Vagina (tissue), 2 donors: ENCODE measurements at regions not wholly inside any gene's neighbourhood (a gene's known extent, or its start where the extent isn't known, plus 50 kb on each side); places are given as distances from the start of the nearest gene placed in this dataset.

Experiments used
- DNase-seq, 2 donors: peaks; one replicate each; pipeline ENCODE4 v3.0.0-alpha.2; 2017; ENCODE audit errors: extremely low spot score in 2 of 2
- H3K27ac ChIP-seq: fragments of 200-600 bp; sonication (generic); one replicate; pipeline ENCODE4 v1.5.1; 2019
- H3K27me3 ChIP-seq: fragments of 200-600 bp; sonication (generic); one replicate; pipeline ENCODE4 v1.5.1; 2019
- H3K36me3 ChIP-seq, 2 donors: fragments of 200-600 bp; sonication (generic); one replicate each; pipeline ENCODE4 v1.5.1; 2017 to 2019
- H3K4me1 ChIP-seq: fragments of 200-600 bp; sonication (generic); one replicate; pipeline ENCODE4 v1.5.1; 2019
- H3K4me3 ChIP-seq, 2 donors: fragments of 200-600 bp; sonication (generic); 1 replicate in 1 of 2; 2 replicates in 1 of 2; pipeline ENCODE4 v1.5.1; 2016 to 2019
- H3K9me3 ChIP-seq: fragments of 200-600 bp; sonication (generic); one replicate; pipeline ENCODE4 v1.5.1; 2019
- CTCF ChIP-seq, 3 experiments: fragments of 450-650 bp in 2 of 3; fragments of 200-600 bp in 1 of 3; sonication (generic) in 1 of 3; IDR thresholded peaks; one replicate each; pipeline ENCODE4 v1.5.1; 2017 to 2019; ENCODE audit warnings: antibody characterized with exemption in 3 of 3, mild to moderate bottlenecking in 2 of 3, moderate library complexity in 2 of 3
- POLR2A ChIP-seq, 2 donors: fragments of 450-650 bp; IDR thresholded peaks; one replicate each; pipeline ENCODE4 v1.6.1; 2017; ENCODE audit warnings: antibody characterized with exemption in 2 of 2, mild to moderate bottlenecking in 2 of 2, moderate library complexity in 2 of 2
- POLR2AphosphoS5 ChIP-seq, 2 donors: sonication (generic); formaldehyde crosslinking; IDR thresholded peaks; one replicate each; pipeline ENCODE4 v1.9.0; 2017; ENCODE audit warnings: antibody characterized with exemption in 2 of 2, mild to moderate bottlenecking in 2 of 2, low read depth in 1 of 2; ENCODE audit not compliant: insufficient read depth in 1 of 2
- intact Hi-C: fragments of 100-400 bp; cut with DNase I; formaldehyde crosslinking; loops from one replicate; pipeline ENCODE4 v1.15.1; 2023

DNA sequence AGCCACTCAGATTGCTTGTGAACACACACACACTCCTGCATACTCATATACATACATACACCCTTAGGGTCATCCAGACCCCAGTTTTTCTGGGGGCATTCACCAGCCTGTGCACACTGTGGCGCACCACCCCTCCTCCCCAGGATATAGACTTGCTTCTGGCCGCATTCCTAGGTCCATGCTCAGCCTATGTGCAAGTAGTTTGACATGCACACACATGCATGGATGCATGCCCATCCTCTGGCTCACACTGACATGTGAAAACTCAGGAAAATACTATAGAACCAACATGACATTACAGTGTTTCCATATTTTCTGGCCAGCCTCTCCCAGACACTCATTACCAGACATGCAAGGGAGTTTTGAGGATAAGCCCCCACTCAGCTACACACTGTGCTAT is 79.3 kb upstream of the POLG start:
- intact Hi-C loops = no loop called here
- Histone ChIP-seq H3K9me3 (no peaks in the 10 kb centered on the region), H3K27ac (no peak overlapping the region), H3K4me3 (no peak overlapping the region), H3K4me1 (peaks cover 8% of the 10 kb centered on the region), H3K36me3 (no peaks in the 10 kb centered on the region), H3K27me3 (no peaks in the 10 kb centered on the region)
- DNase-seq = no peak
- TF ChIP-seq POLR2AphosphoS5 (IDR thresholded peaks at IDR 0.05; ENCODE audit: insufficient read depth in 1 of 2, low read depth in 1 of 2) = no peak
- TF ChIP-seq POLR2A (IDR thresholded peaks at IDR 0.05) = no peak
- TF ChIP-seq CTCF (IDR thresholded peaks at IDR 0.05) = no peak

DNA sequence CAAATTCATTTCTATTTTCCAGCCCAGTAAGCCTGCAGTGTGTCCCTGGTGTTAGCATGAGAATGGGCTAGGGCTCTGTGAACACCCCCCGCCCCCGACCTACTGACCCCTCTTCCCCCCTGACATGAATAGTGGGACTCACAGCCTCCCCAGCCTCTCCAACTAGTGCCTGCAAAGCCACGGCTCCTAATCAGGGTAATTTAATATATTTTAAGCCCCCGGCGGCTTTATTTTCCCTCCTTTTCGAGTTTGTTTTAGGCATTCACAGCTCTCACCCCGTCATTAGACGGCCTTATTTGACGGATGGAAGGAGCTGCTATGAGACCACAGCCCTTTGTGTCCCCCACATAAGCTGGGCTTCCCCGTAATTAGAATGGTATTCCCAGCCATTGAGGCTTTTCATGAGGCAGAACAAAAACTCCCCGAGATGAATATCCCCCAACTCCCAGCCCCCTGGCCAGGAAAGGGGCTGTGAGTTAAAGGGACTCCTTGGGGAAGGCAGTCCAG is 78.3 kb upstream of the POLG start:
- Histone ChIP-seq H3K27ac (no peak overlapping the region), H3K36me3 (no peaks in the 10 kb centered on the region), H3K9me3 (no peaks in the 10 kb centered on the region), H3K4me3 (no peak overlapping the region), H3K4me1 (peaks cover 16% of the 10 kb centered on the region), H3K27me3 (no peaks in the 10 kb centered on the region)
- TF ChIP-seq CTCF (IDR thresholded peaks at IDR 0.05) (no peak), POLR2AphosphoS5 (IDR thresholded peaks at IDR 0.05; ENCODE audit: insufficient read depth in 1 of 2, low read depth in 1 of 2) (no peak), POLR2A (IDR thresholded peaks at IDR 0.05) (no peak)
- intact Hi-C loops = no loop called here
- DNase-seq = no peak

GRCh38 chr15:89410039-89410435 is 75.4 kb upstream of the POLG start:
- no peak for DNase-seq
- intact Hi-C loops = no loop called here
- no peaks in the 10 kb centered on the region for H3K36me3 ChIP-seq
- no peak for TF ChIP-seq CTCF (IDR thresholded peaks at IDR 0.05)
- no peak for TF ChIP-seq POLR2AphosphoS5 (IDR thresholded peaks at IDR 0.05; ENCODE audit: insufficient read depth in 1 of 2, low read depth in 1 of 2)
- no peak for TF ChIP-seq POLR2A (IDR thresholded peaks at IDR 0.05)
- no peak overlapping the region for H3K27ac ChIP-seq
- no peaks in the 10 kb centered on the region for H3K9me3 ChIP-seq
- peaks cover 5% of the 10 kb centered on the region for H3K27me3 ChIP-seq
- no peak overlapping the region for H3K4me3 ChIP-seq
- H3K4me1 ChIP-seq = peaks cover 34% of the 10 kb centered on the region

GRCh38 chr15:89409184-89410038 is 74.8 kb upstream of the POLG start:
- Histone ChIP-seq H3K27me3 (peaks cover 8% of the 10 kb centered on the region), H3K36me3 (no peaks in the 10 kb centered on the region), H3K9me3 (no peaks in the 10 kb centered on the region), H3K27ac (no peak overlapping the region), H3K4me1 (peaks cover 34% of the 10 kb centered on the region), H3K4me3 (peak overlapping the region; percentile 6 to 18)
- DNase-seq = no peak
- no peak for TF ChIP-seq POLR2A (IDR thresholded peaks at IDR 0.05)
- no peak for TF ChIP-seq POLR2AphosphoS5 (IDR thresholded peaks at IDR 0.05; ENCODE audit: insufficient read depth in 1 of 2, low read depth in 1 of 2)
- TF ChIP-seq CTCF (IDR thresholded peaks at IDR 0.05) = no peak
- intact Hi-C loops = no loop called here
